ENCODE measurements at regions not wholly inside any gene's neighbourhood (a gene's known extent, or its start where the extent isn't known, plus 50 kb on each side); places are given as distances from the start of the nearest gene placed in this dataset.

GRCh38 chr9:84212982-84213381 lies 127.6 kb downstream of the SLC28A3 start:
- Histone ChIP-seq H4K20me1 (replicated peaks; ENCODE audit: insufficient read depth) (no peaks in the 10 kb centered on the region), H3K79me2 (replicated peaks; ENCODE audit: insufficient read depth) (no peaks in the 10 kb centered on the region), H3K4me1 (ENCODE audit: insufficient read depth) (no peaks in the 10 kb centered on the region), H3F3A (replicated peaks; ENCODE audit: low read depth) (no peaks in the 10 kb centered on the region), H3K27me3 (ENCODE audit: insufficient read depth) (no peaks in the 10 kb centered on the region), H3K36me3 (ENCODE audit: insufficient read depth) (no peaks in the 10 kb centered on the region), H2AFZ (no peak overlapping the region), H3K27ac (ENCODE audit: low read depth) (no peak overlapping the region), H3K9me2 (ENCODE audit: insufficient read depth) (0 out of 2 replicates have a peak, but pooled peaks cover 7% of the 10 kb centered on the region), H3K4me2 (no peak overlapping the region), H3K4me3 (no peak overlapping the region)
- Mint-ChIP-seq H3K4me1 (no peaks in the 10 kb centered on the region), H3K4me3 (no peak overlapping the region), H3K27me3 (ENCODE audit: insufficient read depth, low read depth, poor library complexity) (no peaks in the 10 kb centered on the region), H3K36me3 (ENCODE audit: low read depth) (no peaks in the 10 kb centered on the region), H3K27ac (no peak overlapping the region), H3K9me3 (no peaks in the 10 kb centered on the region; the same call in 2 of the 3 replicates)
- no peak for ATAC-seq
- no peak for DNase-seq (ENCODE audit: low spot score)
- TF ChIP-seq NANOG (IDR thresholded peaks at IDR 0.05; ENCODE audit: borderline replicate concordance), result no peak
- no peak for TF ChIP-seq REST (IDR thresholded peaks at IDR 0.05; ENCODE audit: unreplicated experiment)
- TF ChIP-seq ZNF331 (CRISPR knock-in tag; IDR thresholded peaks at IDR 0.05; ENCODE audit: low read depth), result no peak
- TF ChIP-seq JUNB (IDR thresholded peaks at IDR 0.05; ENCODE audit: unreplicated experiment), result no peak
- TF ChIP-seq ZNF462 (CRISPR knock-in tag; IDR thresholded peaks at IDR 0.05), result no peak
- TF ChIP-seq POLR2AphosphoS5 (IDR thresholded peaks at IDR 0.05; ENCODE audit: low read depth), result no peak
- no peak for TF ChIP-seq ZNF114 (CRISPR knock-in tag; IDR thresholded peaks at IDR 0.05)

Measured in GM23338 (cell line).